AG09319 (cell line): ENCODE measurements at regions not wholly inside any gene's neighbourhood (a gene's known extent, or its start where the extent isn't known, plus 50 kb on each side); places are given as distances from the start of the nearest gene placed in this dataset.
"Not testable (repeated sequence)": the region's sequence is repeated elsewhere in the genome, so short reads cannot be mapped to it uniquely, and the experiment has no call there.

Experiments
- DNase-seq: peaks from one replicate; pipeline ENCODE4 v3.0.0-alpha.2; 2010; ENCODE audit warnings: low read depth; ENCODE audit errors: extremely low read depth
- CTCF ChIP-seq: IDR thresholded peaks from 2 replicates; pipeline ENCODE4 v1.5.1; 2011; ENCODE audit warnings: low read depth, mild to moderate bottlenecking, inconsistent platforms, low read length, moderate library complexity

GRCh38 chr1:144045751-144046546, 74.2 kb upstream of the FAM72C start:
- not testable (repeated sequence) for DNase-seq
- TF ChIP-seq CTCF: peak; percentile 1

DNA sequence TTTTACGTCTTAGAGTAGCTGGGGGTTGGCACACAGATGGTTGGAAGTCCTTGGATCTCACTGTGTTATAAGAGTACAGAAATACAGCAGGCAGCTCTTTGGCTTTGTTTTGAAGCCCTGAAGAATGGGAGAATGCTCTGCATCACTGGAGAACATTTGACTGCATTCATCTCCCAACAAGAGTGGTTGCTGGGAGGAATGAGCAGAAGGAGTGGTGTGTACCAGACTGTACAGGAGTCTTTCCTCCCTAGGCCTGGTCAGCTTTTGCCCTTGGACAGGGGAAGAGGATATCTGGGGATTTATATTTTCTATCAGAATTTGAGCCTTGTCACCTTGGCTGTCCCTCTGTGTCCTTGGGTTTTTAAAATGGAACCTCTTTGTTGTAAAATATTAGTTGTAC, 70.5 kb upstream of the FAM72C start:
- DNase-seq: not testable (repeated sequence)

GRCh38 chr1:144040293-144040692, 68.5 kb upstream of the FAM72C start:
- DNase-seq: not testable (repeated sequence)

- DNase-seq: not testable (repeated sequence)
Measured at GRCh38 chr1:144034045-144034444, 62.3 kb upstream of the FAM72C start.

DNA sequence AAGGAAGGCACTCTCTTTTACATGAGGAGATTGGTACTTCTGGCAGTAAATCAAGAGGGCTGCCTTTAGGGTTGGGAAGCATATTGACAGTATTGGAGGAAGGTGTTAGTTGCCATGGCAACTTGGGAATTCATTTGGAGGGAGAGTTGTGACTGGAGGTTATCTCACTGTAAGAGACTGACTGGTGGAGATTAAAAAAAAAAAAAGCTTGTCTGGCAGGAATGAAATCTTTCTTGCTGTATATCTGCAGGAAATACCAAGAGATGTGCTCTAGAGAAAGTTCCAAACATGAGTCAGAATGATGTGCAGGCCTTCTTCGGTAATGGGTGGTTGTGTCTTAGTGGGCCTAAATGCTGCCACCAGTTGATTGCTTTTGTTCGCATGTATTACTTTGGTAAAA, 59.8 kb upstream of the FAM72C start:
- not testable (repeated sequence) for DNase-seq

GRCh38 chr1:144026022-144026421, 54.2 kb upstream of the FAM72C start:
- not testable (repeated sequence) for DNase-seq

- not testable (repeated sequence) for DNase-seq
Measured at GRCh38 chr1:144021690-144022384, 50.1 kb upstream of the FAM72C start.
